ENCODE measurements at regions not wholly inside any gene's neighbourhood (a gene's known extent, or its start where the extent isn't known, plus 50 kb on each side); places are given as distances from the start of the nearest gene placed in this dataset.

DNA sequence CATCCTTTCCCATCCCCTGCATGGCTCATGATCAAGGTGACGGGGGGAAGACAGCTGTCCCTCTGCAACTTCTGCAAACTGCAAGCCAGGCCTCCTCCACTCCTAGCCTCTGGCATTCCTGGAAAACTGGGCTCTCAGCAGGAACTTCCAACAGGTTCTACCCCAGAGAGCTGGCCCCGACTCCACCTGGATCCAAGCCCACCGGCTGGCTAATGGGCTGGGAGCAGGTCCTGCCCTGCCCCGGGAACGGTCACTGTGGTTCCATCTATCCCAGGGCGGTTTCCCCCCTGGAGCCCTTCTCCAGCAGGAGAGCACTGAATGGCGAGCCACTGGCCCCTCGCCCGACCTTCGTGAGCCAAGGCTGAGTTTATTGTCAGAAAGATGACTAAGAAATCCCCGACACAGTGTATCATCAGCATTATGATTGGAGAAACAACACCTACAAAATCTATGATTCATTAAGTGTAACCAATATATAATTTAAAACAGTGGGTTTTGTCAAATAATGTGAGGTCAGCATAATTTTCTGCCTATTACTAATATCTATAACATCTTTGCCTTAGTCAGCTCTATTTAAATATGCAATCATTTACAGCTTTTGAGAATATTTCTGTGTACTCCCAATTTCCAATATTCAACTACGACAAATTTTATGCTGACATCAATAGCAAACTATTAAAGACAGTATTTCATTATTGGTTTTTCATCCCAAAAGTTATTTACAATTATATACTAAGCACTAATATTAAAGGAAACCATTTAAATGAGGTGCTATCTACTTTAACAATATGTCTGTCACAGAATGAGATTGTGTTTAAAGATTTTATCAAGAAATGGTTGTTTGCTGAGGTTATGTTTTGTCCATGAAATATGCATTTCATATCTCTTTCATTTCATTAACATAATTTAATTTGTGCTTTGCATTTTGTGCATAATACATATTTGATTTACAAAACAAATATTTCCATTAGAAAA lies 133.0 kb downstream of the URI1 start:
- Histone ChIP-seq H3K4me3 (no peak overlapping the region), H3K4me1 (ENCODE audit: control insufficient read depth in 1 of 2, low read depth in 2 of 2) (no peaks in the 10 kb centered on the region), H3K27ac (no peak overlapping the region), H3K27me3 (replicated peaks; ENCODE audit: insufficient read depth) (no peaks in the 10 kb centered on the region), H3K9me3 (no peaks in the 10 kb centered on the region), H3K36me3 (no peaks in the 10 kb centered on the region)
- TF ChIP-seq CTCF (IDR thresholded peaks at IDR 0.05) = no peak
- ATAC-seq (ENCODE audit: insufficient number of reproducible peaks, low FRiP score, low read depth) (no peak), DNase-seq (ENCODE audit: low spot score) (no peak)

- Histone ChIP-seq H3K4me1 (ENCODE audit: control insufficient read depth in 1 of 2, low read depth in 2 of 2) (no peaks in the 10 kb centered on the region), H3K4me3 (no peak overlapping the region), H3K27ac (no peak overlapping the region), H3K27me3 (replicated peaks; ENCODE audit: insufficient read depth) (no peaks in the 10 kb centered on the region), H3K9me3 (no peaks in the 10 kb centered on the region), H3K36me3 (no peaks in the 10 kb centered on the region)
- DNase-seq (ENCODE audit: low spot score) = no peak
- no peak for ATAC-seq (ENCODE audit: insufficient number of reproducible peaks, low FRiP score, low read depth)
- TF ChIP-seq CTCF (IDR thresholded peaks at IDR 0.05) = no peak
These were observed 134.1 kb downstream of the URI1 start for GRCh38 chr19:30076101-30076551.

GRCh38 chr19:30076751-30077670 lies 135.0 kb downstream of the URI1 start:
- no peaks in the 10 kb centered on the region for H3K36me3 ChIP-seq
- H3K4me1 ChIP-seq (ENCODE audit: control insufficient read depth in 1 of 2, low read depth in 2 of 2) = no peaks in the 10 kb centered on the region
- no peak overlapping the region for H3K27ac ChIP-seq
- DNase-seq (ENCODE audit: low spot score) (no peak), ATAC-seq (ENCODE audit: insufficient number of reproducible peaks, low FRiP score, low read depth) (no peak)
- no peak for TF ChIP-seq CTCF (IDR thresholded peaks at IDR 0.05)
- no peaks in the 10 kb centered on the region for H3K27me3 ChIP-seq (replicated peaks; ENCODE audit: insufficient read depth)
- no peak overlapping the region for H3K4me3 ChIP-seq
- H3K9me3 ChIP-seq = no peaks in the 10 kb centered on the region

DNA sequence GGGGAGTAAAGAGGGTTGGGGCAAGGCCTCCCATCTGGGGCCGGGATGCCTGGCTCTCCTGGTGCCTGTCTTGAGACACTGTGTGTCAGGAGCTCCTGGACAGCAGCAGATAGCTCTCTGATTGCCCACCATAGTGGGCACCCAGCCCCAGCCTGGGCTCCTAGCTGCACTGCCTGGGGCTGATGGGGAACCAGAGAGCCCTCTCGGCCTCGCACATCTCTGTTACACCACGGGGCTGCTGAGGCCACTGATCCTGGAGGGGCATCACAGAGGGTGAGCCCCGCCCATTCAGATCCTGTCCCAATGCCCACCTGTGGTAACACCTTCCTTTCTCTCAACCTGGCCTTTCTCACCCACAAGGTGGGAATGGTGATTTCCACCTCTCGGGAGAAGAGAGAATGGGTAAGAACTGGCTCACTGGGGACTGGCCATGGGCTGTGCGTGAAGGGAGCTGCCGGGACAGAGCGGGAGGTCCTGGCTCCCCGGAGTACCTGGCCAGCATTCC lies 135.9 kb downstream of the URI1 start:
- no peak for TF ChIP-seq CTCF (IDR thresholded peaks at IDR 0.05)
- DNase-seq (ENCODE audit: low spot score) (no peak), ATAC-seq (ENCODE audit: insufficient number of reproducible peaks, low FRiP score, low read depth) (no peak)
- Histone ChIP-seq H3K9me3 (no peaks in the 10 kb centered on the region), H3K4me3 (no peak overlapping the region), H3K36me3 (no peaks in the 10 kb centered on the region), H3K4me1 (ENCODE audit: control insufficient read depth in 1 of 2, low read depth in 2 of 2) (no peaks in the 10 kb centered on the region), H3K27ac (no peak overlapping the region), H3K27me3 (replicated peaks; ENCODE audit: insufficient read depth) (no peaks in the 10 kb centered on the region)

Measured in thoracic aorta (tissue), 2 donors.